ENCODE measurements at regions not wholly inside any gene's neighbourhood (a gene's known extent, or its start where the extent isn't known, plus 50 kb on each side); places are given as distances from the start of the nearest gene placed in this dataset.

GRCh38 chr11:15730263-15730994 is 615.7 kb downstream of the INSC start:
- no peaks in the 10 kb centered on the region for H4K20me1 ChIP-seq (ENCODE audit: insufficient read depth)
- no peaks in the 10 kb centered on the region for H3K79me2 ChIP-seq (ENCODE audit: insufficient read depth, low read length)
- intact Hi-C loops (cut with micrococcal nuclease), result no loop called here
- H2AFZ ChIP-seq (ENCODE audit: low read depth, low read length, poor library complexity, severe bottlenecking), result no peak overlapping the region
- CTCF ChIA-PET, result no interaction called here
- DNase-seq (ENCODE audit: low read depth, low spot score) (no peak), ATAC-seq (no peak)
- POLR2A ChIA-PET, result no interaction called here
- H3K9me3 ChIP-seq (ENCODE audit: control insufficient read depth in 1 of 2, insufficient read depth in 1 of 2, low read depth in 1 of 2, low read length in 2 of 2), result no peaks in the 10 kb centered on the region
- no TSS peak for BruUV-seq (replicated peaks)
- no peak overlapping the region for H3K4me2 ChIP-seq (ENCODE audit: low read length)
- H3K9ac ChIP-seq (ENCODE audit: low read length), result no peak overlapping the region
- H3K9me2 ChIP-seq (ENCODE audit: insufficient read depth), result no peaks in the 10 kb centered on the region
- peaks cover 33% of the 10 kb centered on the region for H3K27me3 ChIP-seq (ENCODE audit: insufficient read depth, low read length)
- TF ChIP-seq REST (IDR thresholded peaks at IDR 0.05; ENCODE audit: low read depth) (no peak), YY1 (IDR thresholded peaks at IDR 0.05; ENCODE audit: extremely low read depth, insufficient replicate concordance, low read depth, low read length) (no peak), JUND (IDR thresholded peaks at IDR 0.05) (no peak), CEBPB (IDR thresholded peaks at IDR 0.05; ENCODE audit: low read depth) (no peak), SRF (IDR thresholded peaks at IDR 0.05; ENCODE audit: low read depth) (no peak), POLR2AphosphoS5 (IDR thresholded peaks at IDR 0.05; ENCODE audit: low read depth, low read length) (no peak), EGR1 (IDR thresholded peaks at IDR 0.05; ENCODE audit: low read depth) (no peak), ELF1 (IDR thresholded peaks at IDR 0.05; ENCODE audit: borderline replicate concordance, low read depth) (no peak), POLR2A (IDR thresholded peaks at IDR 0.05; ENCODE audit: borderline replicate concordance, extremely low read depth, insufficient read depth, insufficient read length) (no peak), ZFX (IDR thresholded peaks at IDR 0.05) (no peak), MAX (IDR thresholded peaks at IDR 0.05) (no peak), FOSL1 (IDR thresholded peaks at IDR 0.05; ENCODE audit: low read depth) (no peak), CBX3 (IDR thresholded peaks at IDR 0.05; ENCODE audit: low read depth) (no peak), EZH2 (IDR thresholded peaks at IDR 0.05) (no peak), ZNF274 (IDR thresholded peaks at IDR 0.05; ENCODE audit: low read depth, low read length) (no peak), SP1 (IDR thresholded peaks at IDR 0.05; ENCODE audit: low read depth) (no peak)
- no peak overlapping the region for H3K27ac ChIP-seq (ENCODE audit: low read depth, low read length)
- no peaks in the 10 kb centered on the region for H3K36me3 ChIP-seq (ENCODE audit: control insufficient read depth in 1 of 2, insufficient read depth in 2 of 2, low read length in 2 of 2)
- H3K4me3 ChIP-seq (replicated peaks in 1 of 2; ENCODE audit: low read depth in 1 of 2, low read length in 2 of 2), result no peak overlapping the region
- RAD21 ChIA-PET (ENCODE audit: low non-redundant PET in 1 of 2, low total read pairs in 2 of 2, uncharacterized antibody in 2 of 2, unreplicated experiment in 2 of 2), result no interaction called here
- H3K4me1 ChIP-seq (ENCODE audit: control insufficient read depth in 1 of 2, insufficient read depth in 2 of 2, low read length in 2 of 2), result no peaks in the 10 kb centered on the region

Measured in HCT116 (cell line).